B cell (primary cell): ENCODE measurements at regions not wholly inside any gene's neighbourhood (a gene's known extent, or its start where the extent isn't known, plus 50 kb on each side); places are given as distances from the start of the nearest gene placed in this dataset.
"Not testable (repeated sequence)": the region's sequence is repeated elsewhere in the genome, so short reads cannot be mapped to it uniquely, and the experiment has no call there.

Experiments
- ATAC-seq: fragments of 200-7000 bp; cut with Tn5 transposase; one replicate; pipeline ENCODE4 v1.10.0; 2021; ENCODE audit warnings: low read depth, mild to moderate bottlenecking, moderate number of reproducible peaks, moderate library complexity
- CTCF ChIA-PET: fragments of 350-600 bp; sonication (Branson Sonifier 250); formaldehyde crosslinking; loops from one replicate; lab custom pipeline; 2021; ENCODE audit warnings: antibody characterized with exemption, inconsistent platforms; lab: Charles Lee
- POLR2A ChIA-PET: fragments of 350-600 bp; sonication (Branson Sonifier 250); formaldehyde crosslinking; loops from one replicate; lab custom pipeline; 2021; ENCODE audit warnings: antibody characterized with exemption; lab: Charles Lee
- DNase-seq: peaks from one replicate; pipeline ENCODE4 v3.0.0; 2013
- H2AFZ ChIP-seq: 2 replicates; pipeline ENCODE4 v1.6.1; 2012; ENCODE audit warnings: mild to moderate bottlenecking, low read depth, low read length; ENCODE audit not compliant: insufficient read depth, poor library complexity, severe bottlenecking
- H3K27ac ChIP-seq, 2 donors: 1 replicate in 1 of 2; 2 replicates in 1 of 2; pipeline ENCODE4 v1.5.1; 2012 to 2013; ENCODE audit warnings: low read length in 2 of 2, mild to moderate bottlenecking in 2 of 2, moderate library complexity in 1 of 2
- H3K27me3 ChIP-seq, 4 experiments: fragments of 200-600 bp in 1 of 4; sonication (generic) in 1 of 4; replicated peaks in 1 of 4; 1 replicate in 2 of 4; 2 replicates in 2 of 4; pipeline versions ENCODE4 v1.6.1 to v1.7.0; 2013 to 2016; ENCODE audit warnings: low read length in 3 of 4, mild to moderate bottlenecking in 2 of 4, mixed read lengths in 1 of 4, moderate library complexity in 1 of 4; ENCODE audit not compliant: insufficient read depth in 4 of 4, control insufficient read depth in 3 of 4; ENCODE audit errors: control extremely low read depth in 1 of 4
- H3K36me3 ChIP-seq, 2 experiments: replicated peaks in 1 of 2; 1 replicate in 1 of 2; 2 replicates in 1 of 2; pipeline versions ENCODE4 v1.6.1 to v1.7.1; 2013; ENCODE audit warnings: low read length in 1 of 2; ENCODE audit not compliant: insufficient read depth in 2 of 2, control insufficient read depth in 1 of 2; ENCODE audit errors: control extremely low read depth in 1 of 2, extremely low read depth in 1 of 2
- H3K4me1 ChIP-seq, 2 donors: fragments of 200-600 bp in 1 of 2; sonication (generic) in 1 of 2; 1 replicate in 1 of 2; 2 replicates in 1 of 2; pipeline versions ENCODE4 v1.5.1 to v1.6.1; 2013 to 2017; ENCODE audit warnings: low read length in 2 of 2; ENCODE audit not compliant: control insufficient read depth in 2 of 2, insufficient read depth in 2 of 2
- H3K4me2 ChIP-seq: replicated peaks from 2 replicates; pipeline ENCODE3; 2012; ENCODE audit warnings: mild to moderate bottlenecking, low read depth, low read length; ENCODE audit not compliant: poor library complexity, severe bottlenecking
- H3K4me3 ChIP-seq, 5 experiments: fragments of 200-600 bp in 1 of 5; sonication (generic) in 1 of 5; 1 replicate in 3 of 5; 2 replicates in 2 of 5; pipeline versions ENCODE4 v1.5.1 to v1.7.0; 2011 to 2016; ENCODE audit warnings: low read length in 4 of 5, mild to moderate bottlenecking in 4 of 5, low read depth in 2 of 5, control low read depth in 1 of 5, moderate library complexity in 1 of 5; ENCODE audit not compliant: insufficient read depth in 1 of 5; ENCODE audit errors: control extremely low read depth in 1 of 5, extremely low read depth in 1 of 5
- H3K79me2 ChIP-seq: fragments of 200-600 bp; sonication (generic); one replicate; pipeline ENCODE4 v1.6.0; 2016; ENCODE audit warnings: low read length; ENCODE audit not compliant: control insufficient read depth, insufficient read depth
- H3K9ac ChIP-seq: fragments of 200-600 bp; sonication (generic); 2 replicates; pipeline ENCODE4 v1.6.1; 2017; ENCODE audit warnings: mild to moderate bottlenecking, low read length, moderate library complexity
- H3K9me3 ChIP-seq, 3 donors: one replicate each; pipeline versions ENCODE4 v1.6.1 to v1.7.1; 2013; ENCODE audit warnings: low read length in 2 of 3; ENCODE audit not compliant: control insufficient read depth in 2 of 3, insufficient read depth in 1 of 3; ENCODE audit errors: control extremely low read depth in 1 of 3
- H4K20me1 ChIP-seq: 2 replicates; pipeline ENCODE4 v1.6.0; 2012; ENCODE audit warnings: mild to moderate bottlenecking, low read length; ENCODE audit not compliant: insufficient read depth, control insufficient read depth, poor library complexity, severe bottlenecking
- H3K27ac Mint-ChIP-seq: one replicate; pipeline ENCODE4 v1.8.0; 2021; ENCODE audit warnings: mixed read lengths
- H3K27me3 Mint-ChIP-seq: one replicate; pipeline ENCODE4 v1.8.0; 2021; ENCODE audit warnings: mixed read lengths
- H3K4me1 Mint-ChIP-seq: one replicate; pipeline ENCODE4 v1.8.0; 2021; ENCODE audit warnings: mixed read lengths
- H3K4me3 Mint-ChIP-seq: one replicate; pipeline ENCODE4 v1.8.0; 2021; ENCODE audit warnings: mixed read lengths
- H3K9me3 Mint-ChIP-seq: one replicate; pipeline ENCODE4 v1.8.0; 2022; ENCODE audit warnings: mixed read lengths; ENCODE audit not compliant: insufficient read depth
- EZH2 ChIP-seq: IDR thresholded peaks from 2 replicates; pipeline ENCODE4 v1.6.1; 2012; ENCODE audit warnings: borderline replicate concordance, low read depth, mild to moderate bottlenecking, moderate library complexity, low read length; ENCODE audit not compliant: insufficient read depth, poor library complexity, severe bottlenecking
- WGBS: methylation state at CpG from one replicate; pipeline ENCODE4 v1.1.5; 2013; ENCODE audit warnings: missing lambda C conversion rate; ENCODE audit not compliant: insufficient coverage; 5-methylcytosine and 5-hydroxymethylcytosine counted together
- intact Hi-C: fragments of 100-400 bp; cut with micrococcal nuclease; formaldehyde crosslinking; loops from one replicate; pipeline ENCODE4 v1.10.0; 2022
- TF ChIP-seq, protein P1 (sequence below): fragments of 200-600 bp; IDR thresholded peaks from one replicate; pipeline ENCODE4 v1.8.0; 2022; ENCODE audit warnings: antibody characterized with exemption, mild to moderate bottlenecking

DNA sequence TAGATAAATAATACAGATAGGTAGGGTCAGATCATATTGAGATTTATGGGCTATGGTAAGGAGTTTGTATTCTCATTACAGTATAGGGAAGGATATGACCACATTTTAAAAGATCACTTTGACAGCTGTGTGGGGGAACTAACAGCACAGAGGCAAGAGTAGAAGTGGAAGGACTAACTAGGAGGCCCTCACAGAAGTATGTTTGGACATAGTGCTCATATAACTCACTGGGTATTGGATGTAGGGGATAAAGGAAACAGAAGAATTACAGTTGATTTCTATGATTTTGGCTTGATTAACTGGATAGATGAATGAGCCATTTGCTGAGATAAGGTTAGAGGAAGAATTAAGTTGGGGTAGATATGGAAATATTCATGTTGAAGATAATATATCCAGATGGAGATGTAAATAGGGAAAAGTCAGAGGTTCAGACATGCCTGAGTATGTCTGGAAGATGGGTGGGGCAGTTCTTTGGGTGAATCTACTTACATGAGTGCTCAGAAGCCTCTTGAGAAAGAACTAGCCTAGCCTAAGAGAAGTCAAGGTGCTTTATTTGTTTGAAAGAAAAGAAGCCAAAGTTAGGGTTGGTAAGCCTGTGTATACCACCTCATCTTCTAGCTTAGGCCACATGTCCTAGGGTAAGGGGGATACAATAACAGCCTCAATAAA is 133.4 kb downstream of the NDFIP2 start:
- Histone ChIP-seq H3K36me3 (no peaks in the 10 kb centered on the region), H3K27ac (no peak overlapping the region), H3K79me2 (no peaks in the 10 kb centered on the region), H3K9me3 (no peaks in the 10 kb centered on the region), H3K27me3 (no peaks in the 10 kb centered on the region), H3K4me3 (no peak overlapping the region), H3K9ac (no peak overlapping the region), H3K4me1 (no peaks in the 10 kb centered on the region), H3K4me2 (no peak overlapping the region), H2AFZ (no peak overlapping the region), H4K20me1 (no peaks in the 10 kb centered on the region)
- DNase-seq (no peak), ATAC-seq (no peak)
- Mint-ChIP-seq H3K4me3 (no peak overlapping the region), H3K4me1 (no peaks in the 10 kb centered on the region), H3K27ac (no peak overlapping the region), H3K27me3 (no peaks in the 10 kb centered on the region), H3K9me3 (no peaks in the 10 kb centered on the region)
- TF ChIP-seq, protein P1, sequence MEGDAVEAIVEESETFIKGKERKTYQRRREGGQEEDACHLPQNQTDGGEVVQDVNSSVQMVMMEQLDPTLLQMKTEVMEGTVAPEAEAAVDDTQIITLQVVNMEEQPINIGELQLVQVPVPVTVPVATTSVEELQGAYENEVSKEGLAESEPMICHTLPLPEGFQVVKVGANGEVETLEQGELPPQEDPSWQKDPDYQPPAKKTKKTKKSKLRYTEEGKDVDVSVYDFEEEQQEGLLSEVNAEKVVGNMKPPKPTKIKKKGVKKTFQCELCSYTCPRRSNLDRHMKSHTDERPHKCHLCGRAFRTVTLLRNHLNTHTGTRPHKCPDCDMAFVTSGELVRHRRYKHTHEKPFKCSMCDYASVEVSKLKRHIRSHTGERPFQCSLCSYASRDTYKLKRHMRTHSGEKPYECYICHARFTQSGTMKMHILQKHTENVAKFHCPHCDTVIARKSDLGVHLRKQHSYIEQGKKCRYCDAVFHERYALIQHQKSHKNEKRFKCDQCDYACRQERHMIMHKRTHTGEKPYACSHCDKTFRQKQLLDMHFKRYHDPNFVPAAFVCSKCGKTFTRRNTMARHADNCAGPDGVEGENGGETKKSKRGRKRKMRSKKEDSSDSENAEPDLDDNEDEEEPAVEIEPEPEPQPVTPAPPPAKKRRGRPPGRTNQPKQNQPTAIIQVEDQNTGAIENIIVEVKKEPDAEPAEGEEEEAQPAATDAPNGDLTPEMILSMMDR, result no peak
- no peak for TF ChIP-seq EZH2
- ChIA-PET POLR2A (no interaction called here), CTCF (no interaction called here)
- intact Hi-C loops, result no loop called here

DNA sequence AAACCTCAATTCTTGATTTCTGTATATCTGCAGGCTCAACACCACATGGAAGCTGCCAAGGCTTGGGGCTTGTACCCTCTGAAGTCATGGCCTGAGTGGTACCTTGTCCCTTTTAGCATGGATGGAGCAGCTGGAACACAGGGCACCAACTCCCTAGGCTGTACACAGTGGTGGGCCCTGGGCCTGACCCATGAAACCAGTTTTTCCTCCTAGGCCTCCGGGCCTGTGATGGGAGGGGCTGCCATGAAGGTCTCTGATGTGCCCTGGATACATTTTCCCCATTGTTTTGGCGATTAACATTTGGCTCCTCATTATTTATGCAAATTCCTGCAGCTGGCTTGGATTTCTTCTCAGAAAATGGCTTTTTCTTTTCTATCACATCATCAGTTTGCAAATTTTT is 131.6 kb downstream of the NDFIP2 start:
- Histone ChIP-seq H3K27me3 (no peaks in the 10 kb centered on the region), H2AFZ (no peak overlapping the region), H3K4me1 (no peaks in the 10 kb centered on the region), H3K9me3 (no peaks in the 10 kb centered on the region), H3K79me2 (no peaks in the 10 kb centered on the region), H4K20me1 (no peaks in the 10 kb centered on the region), H3K9ac (no peak overlapping the region), H3K36me3 (no peaks in the 10 kb centered on the region), H3K4me3 (no peak overlapping the region), H3K4me2 (no peak overlapping the region), H3K27ac (no peak overlapping the region)
- Mint-ChIP-seq H3K4me3 (no peak overlapping the region), H3K27ac (no peak overlapping the region), H3K4me1 (no peaks in the 10 kb centered on the region), H3K9me3 (no peaks in the 10 kb centered on the region), H3K27me3 (no peaks in the 10 kb centered on the region)
- POLR2A ChIA-PET, result no interaction called here
- WGBS, result 70% methylated on average over 2 of the region's 2 CpGs
- TF ChIP-seq EZH2, result no peak
- TF ChIP-seq, protein P1, result no peak
- no peak for DNase-seq
- CTCF ChIA-PET, result no interaction called here
- no peak for ATAC-seq
- intact Hi-C loops, result no loop called here

DNA sequence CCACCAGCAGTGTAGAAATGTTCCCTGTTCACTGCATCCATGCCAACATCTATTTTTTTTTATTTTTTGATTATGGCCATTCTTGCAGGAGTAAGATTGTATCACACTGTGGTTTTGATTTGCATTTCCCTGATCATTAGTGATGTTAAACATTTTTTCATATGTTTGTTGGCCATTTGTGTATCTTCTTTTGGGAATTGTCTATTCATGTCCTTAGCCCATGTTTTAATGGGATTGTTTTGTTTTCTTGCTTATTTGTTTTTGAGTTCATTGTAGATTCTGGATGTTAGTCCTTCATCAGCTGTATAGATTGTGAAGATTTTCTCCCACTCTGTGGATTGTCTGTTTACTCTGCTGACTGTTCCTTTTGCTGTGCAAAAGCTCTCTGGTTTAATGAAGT is 126.9 kb downstream of the NDFIP2 start:
- H3K4me1 ChIP-seq, ATAC-seq, H4K20me1 ChIP-seq, H3K4me3 Mint-ChIP-seq, H3K9ac ChIP-seq, H3K4me3 ChIP-seq, H3K4me1 Mint-ChIP-seq, CTCF ChIA-PET, intact Hi-C loops, H3K9me3 Mint-ChIP-seq, DNase-seq, H3K79me2 ChIP-seq, H3K27ac Mint-ChIP-seq, H3K36me3 ChIP-seq, POLR2A ChIA-PET, H2AFZ ChIP-seq, H3K27me3 ChIP-seq, H3K27me3 Mint-ChIP-seq, H3K9me3 ChIP-seq, H3K4me2 ChIP-seq, H3K27ac ChIP-seq: not testable (repeated sequence)
